Keratinocyte (primary cell): ENCODE measurements at regions not wholly inside any gene's neighbourhood (a gene's known extent, or its start where the extent isn't known, plus 50 kb on each side); places are given as distances from the start of the nearest gene placed in this dataset.

Experiments
- CTCF ChIP-seq, 3 experiments: IDR thresholded peaks in 1 of 3; conservative IDR thresholded peaks in 1 of 3; optimal IDR thresholded peaks in 1 of 3; 2 replicates in 2 of 3; 3 replicates in 1 of 3; pipeline versions ENCODE3 to v1.5.1; 2011; ENCODE audit warnings: low read length in 3 of 3, mild to moderate bottlenecking in 3 of 3, moderate library complexity in 2 of 3, control low read depth in 1 of 3, inconsistent platforms in 1 of 3; ENCODE audit not compliant: insufficient read depth in 2 of 3; ENCODE audit errors: extremely low read depth in 1 of 3
- EZH2 ChIP-seq: IDR thresholded peaks from one replicate; pipeline ENCODE4 v1.6.1; 2012; ENCODE audit warnings: inconsistent platforms, mild to moderate bottlenecking, low read length, moderate library complexity

- TF ChIP-seq CTCF (optimal IDR thresholded peaks at IDR 0.05 in 1 of 3, IDR thresholded peaks at IDR 0.05 in 1 of 3, conservative IDR thresholded peaks at IDR 0.05 in 1 of 3; ENCODE audit: extremely low read depth in 1 of 3, insufficient read depth in 2 of 3, low read length in 3 of 3) (no peak), EZH2 (no peak)
Observed at GRCh38 chr20:39132511-39132910, 170.4 kb downstream of the DHX35 start.
